Endothelial cell of umbilical vein (primary cell): ENCODE measurements at regions not wholly inside any gene's neighbourhood (a gene's known extent, or its start where the extent isn't known, plus 50 kb on each side); places are given as distances from the start of the nearest gene placed in this dataset.

Experiments used
- BruUV-seq: library from RNA; stranded (reverse); fragments of 400-500 nt; replicated peaks from 2 replicates; lab custom pipeline; 2021; lab: Mats Ljungman, UMichigan
- CTCF ChIA-PET: fragments of 300-600, 350-600 bp; sonication (Branson Sonifier 250); formaldehyde crosslinking; loops from one replicate; lab custom pipeline; 2021; ENCODE audit warnings: antibody characterized with exemption, inconsistent platforms; lab: Charles Lee
- POLR2A ChIA-PET: fragments of 300-600, 350-600 bp; sonication (Branson Sonifier 250); formaldehyde crosslinking; loops from one replicate; lab custom pipeline; 2021; ENCODE audit warnings: antibody characterized with exemption, inconsistent platforms; lab: Charles Lee
- DNase-seq: peaks from one replicate; pipeline ENCODE4 v3.0.0-alpha.2; 2011; ENCODE audit warnings: low read depth, low spot score
- FAIRE-seq: peaks from 2 replicates; lab custom pipeline; 2011; peaks lifted over from hg19 to GRCh38; lab: Jason Lieb, UNC
- H2AFZ ChIP-seq: 2 replicates; pipeline ENCODE4 v1.6.0; 2012; ENCODE audit warnings: low read depth, low read length, control low read depth, inconsistent platforms
- H3K27ac ChIP-seq: 2 replicates; pipeline ENCODE4 v1.5.1; 2011; ENCODE audit warnings: low read depth, mild to moderate bottlenecking, control low read depth, low read length, moderate library complexity; ENCODE audit not compliant: insufficient read depth
- H3K27me3 ChIP-seq, 2 experiments: 2 replicates each; pipeline versions ENCODE4 v1.6.0 to v1.6.1; 2011; ENCODE audit warnings: low read length in 2 of 2, mixed read lengths in 1 of 2; ENCODE audit not compliant: control insufficient read depth in 2 of 2, insufficient read depth in 2 of 2
- H3K36me3 ChIP-seq, 2 experiments: 2 replicates in 1 of 2; 3 replicates in 1 of 2; pipeline ENCODE4 v1.5.1; 2011; ENCODE audit warnings: low read length in 2 of 2, mild to moderate bottlenecking in 1 of 2, moderate library complexity in 1 of 2; ENCODE audit not compliant: control insufficient read depth in 2 of 2, insufficient read depth in 2 of 2; ENCODE audit errors: extremely low read depth in 1 of 2
- H3K4me1 ChIP-seq: 3 replicates; pipeline ENCODE4 v1.5.1; 2011; ENCODE audit warnings: mild to moderate bottlenecking, low read length; ENCODE audit not compliant: control insufficient read depth, insufficient read depth; ENCODE audit errors: extremely low read depth
- H3K4me2 ChIP-seq: 2 replicates; pipeline ENCODE4 v1.6.1; 2011; ENCODE audit warnings: low read length, control low read depth, mixed read lengths; ENCODE audit not compliant: insufficient read depth
- H3K4me3 ChIP-seq, 3 experiments: fragments of 200-600 bp in 1 of 3; sonication (generic), shearing (Covaris generic) in 1 of 3; replicated peaks in 1 of 3; 2 replicates each; pipeline ENCODE4 v1.5.1; 2011 to 2016; ENCODE audit warnings: control low read depth in 3 of 3, low read length in 3 of 3, mild to moderate bottlenecking in 2 of 3, inconsistent platforms in 1 of 3, low read depth in 1 of 3, moderate library complexity in 1 of 3; ENCODE audit not compliant: insufficient read depth in 1 of 3
- H3K79me2 ChIP-seq: 2 replicates; pipeline ENCODE4 v1.6.0; 2012; ENCODE audit warnings: low read length, inconsistent platforms; ENCODE audit not compliant: control insufficient read depth, insufficient read depth
- H3K9ac ChIP-seq: replicated peaks from 2 replicates; pipeline ENCODE3; 2011; ENCODE audit warnings: low read length, control low read depth; ENCODE audit not compliant: insufficient read depth; ENCODE audit errors: extremely low read depth
- H3K9me1 ChIP-seq: replicated peaks from 3 replicates; pipeline ENCODE4 v1.6.0; 2011; ENCODE audit warnings: mild to moderate bottlenecking, low read length; ENCODE audit not compliant: control insufficient read depth, insufficient read depth; ENCODE audit errors: extremely low read depth
- H3K9me3 ChIP-seq: replicated peaks from 2 replicates; pipeline ENCODE4 v1.5.1; 2012; ENCODE audit warnings: low read length, inconsistent platforms; ENCODE audit not compliant: control insufficient read depth, insufficient read depth
- H4K20me1 ChIP-seq: replicated peaks from 2 replicates; pipeline ENCODE3; 2011; ENCODE audit warnings: mild to moderate bottlenecking, low read length; ENCODE audit not compliant: control insufficient read depth, insufficient read depth; ENCODE audit errors: extremely low read depth
- CTCF ChIP-seq, 2 donors: IDR thresholded peaks; 1 replicate in 1 of 2; 2 replicates in 1 of 2; pipeline ENCODE4 v1.5.1; 2011; ENCODE audit warnings: low read length in 2 of 2, mild to moderate bottlenecking in 2 of 2, moderate library complexity in 2 of 2, control low read depth in 1 of 2, inconsistent platforms in 1 of 2, low read depth in 1 of 2; ENCODE audit not compliant: insufficient read depth in 1 of 2; ENCODE audit errors: extremely low read depth in 1 of 2
- EZH2 ChIP-seq: IDR thresholded peaks from 2 replicates; pipeline ENCODE4 v1.6.1; 2012; ENCODE audit warnings: borderline replicate concordance, low read depth, mild to moderate bottlenecking, moderate library complexity, low read length, inconsistent platforms; ENCODE audit not compliant: severe bottlenecking
- FOS ChIP-seq: IDR thresholded peaks from 2 replicates; pipeline ENCODE4 v1.6.1; 2011; ENCODE audit warnings: mild to moderate bottlenecking, low read length, moderate library complexity, borderline replicate concordance; ENCODE audit not compliant: insufficient read depth
- GATA2 ChIP-seq: IDR thresholded peaks from 2 replicates; pipeline ENCODE4 v1.7.0; 2011; ENCODE audit warnings: low read depth, mild to moderate bottlenecking, moderate library complexity, mixed read lengths, low read length; ENCODE audit not compliant: insufficient read length, insufficient read depth
- MAX ChIP-seq: IDR thresholded peaks from 2 replicates; pipeline ENCODE4 v1.6.1; 2011; ENCODE audit not compliant: insufficient read depth, insufficient read length
- MYC ChIP-seq: IDR thresholded peaks from one replicate; pipeline ENCODE4 v1.6.1; 2011; ENCODE audit warnings: mild to moderate bottlenecking, low read depth, low read length
- POLR2AphosphoS5 ChIP-seq: IDR thresholded peaks from 2 replicates; pipeline ENCODE4 v1.6.1; 2012; ENCODE audit warnings: low read depth, mild to moderate bottlenecking, control low read depth, low read length, moderate library complexity; ENCODE audit not compliant: insufficient read depth
- dilution Hi-C: fragments of 300-500 bp; cut with MboI; formaldehyde crosslinking; loops from one replicate; pipeline ENCODE4 v1.15.0; 2019; ENCODE audit warnings: low sequenced_read_pairs; ENCODE audit not compliant: extremely low pct_ligation_motif_present
- intact Hi-C: fragments of 100-400 bp; cut with micrococcal nuclease; formaldehyde crosslinking; loops from one replicate; pipeline ENCODE4 v1.10.0; 2022

GRCh38 chr9:26527931-26528330, 364.7 kb downstream of the CAAP1 start:
- ChIA-PET CTCF (no interaction called here), POLR2A (no interaction called here)
- dilution Hi-C loops (no loop called here), intact Hi-C loops (no loop called here)
- Histone ChIP-seq H3K36me3 (no peaks in the 10 kb centered on the region), H3K79me2 (no peaks in the 10 kb centered on the region), H4K20me1 (no peaks in the 10 kb centered on the region), H3K9me1 (no peaks in the 10 kb centered on the region), H3K4me2 (no peak overlapping the region), H3K27me3 (no peaks in the 10 kb centered on the region), H3K9ac (no peak overlapping the region), H3K4me3 (no peak overlapping the region), H2AFZ (no peak overlapping the region), H3K4me1 (no peaks in the 10 kb centered on the region), H3K27ac (no peak overlapping the region), H3K9me3 (no peaks in the 10 kb centered on the region)
- TF ChIP-seq MYC: no peak
- DNase-seq: no peak
- FAIRE-seq: no peak
- no TSS peak for BruUV-seq

GRCh38 chr9:26524267-26524666, 368.3 kb downstream of the CAAP1 start:
- Histone ChIP-seq H3K9ac (no peak overlapping the region), H3K4me1 (no peaks in the 10 kb centered on the region), H3K4me2 (no peak overlapping the region), H3K79me2 (no peaks in the 10 kb centered on the region), H3K4me3 (no peak overlapping the region), H4K20me1 (no peaks in the 10 kb centered on the region), H2AFZ (no peak overlapping the region), H3K27ac (no peak overlapping the region), H3K9me1 (no peaks in the 10 kb centered on the region), H3K9me3 (no peaks in the 10 kb centered on the region), H3K36me3 (no peaks in the 10 kb centered on the region), H3K27me3 (no peaks in the 10 kb centered on the region)
- dilution Hi-C loops: no loop called here
- CTCF ChIA-PET: no interaction called here
- POLR2A ChIA-PET: no interaction called here
- DNase-seq: no peak
- FAIRE-seq: no peak
- no peak for TF ChIP-seq FOS
- TF ChIP-seq MAX: no peak
- TF ChIP-seq CTCF (IDR thresholded peaks at IDR 0.05; ENCODE audit: extremely low read depth in 1 of 2, insufficient read depth in 1 of 2, low read depth in 1 of 2, low read length in 2 of 2): no peak
- no peak for TF ChIP-seq EZH2
- TF ChIP-seq GATA2: no peak
- no peak for TF ChIP-seq POLR2AphosphoS5
- BruUV-seq: no TSS peak
- intact Hi-C loops: no loop called here
